Neural cell (in vitro differentiated cells): ENCODE measurements at regions not wholly inside any gene's neighbourhood (a gene's known extent, or its start where the extent isn't known, plus 50 kb on each side); places are given as distances from the start of the nearest gene placed in this dataset.

Source experiments
- EZH2 ChIP-seq: fragments of 200-600, 300-800 bp; shearing (Covaris generic), sonication (generic); IDR thresholded peaks from 2 replicates; pipeline ENCODE4 v1.6.1; 2014; ENCODE audit warnings: antibody characterized with exemption, low read length, borderline replicate concordance, mild to moderate bottlenecking; ENCODE audit not compliant: insufficient read depth, poor library complexity, severe bottlenecking
- MXI1 ChIP-seq: fragments of 450-650 bp; conservative IDR thresholded peaks from 2 replicates; pipeline ENCODE4 v1.6.1; 2014; ENCODE audit warnings: antibody characterized with exemption, mild to moderate bottlenecking; ENCODE audit not compliant: poor library complexity, severe bottlenecking
- POLR2AphosphoS5 ChIP-seq: IDR thresholded peaks from 2 replicates; pipeline ENCODE4 v1.6.1; 2012
- TF ChIP-seq, protein P1 (sequence below): fragments of 450-650 bp; IDR thresholded peaks from 2 replicates; pipeline ENCODE4 v1.5.1; 2014; ENCODE audit warnings: antibody characterized with exemption, mild to moderate bottlenecking, moderate library complexity; ENCODE audit not compliant: poor library complexity, severe bottlenecking

DNA sequence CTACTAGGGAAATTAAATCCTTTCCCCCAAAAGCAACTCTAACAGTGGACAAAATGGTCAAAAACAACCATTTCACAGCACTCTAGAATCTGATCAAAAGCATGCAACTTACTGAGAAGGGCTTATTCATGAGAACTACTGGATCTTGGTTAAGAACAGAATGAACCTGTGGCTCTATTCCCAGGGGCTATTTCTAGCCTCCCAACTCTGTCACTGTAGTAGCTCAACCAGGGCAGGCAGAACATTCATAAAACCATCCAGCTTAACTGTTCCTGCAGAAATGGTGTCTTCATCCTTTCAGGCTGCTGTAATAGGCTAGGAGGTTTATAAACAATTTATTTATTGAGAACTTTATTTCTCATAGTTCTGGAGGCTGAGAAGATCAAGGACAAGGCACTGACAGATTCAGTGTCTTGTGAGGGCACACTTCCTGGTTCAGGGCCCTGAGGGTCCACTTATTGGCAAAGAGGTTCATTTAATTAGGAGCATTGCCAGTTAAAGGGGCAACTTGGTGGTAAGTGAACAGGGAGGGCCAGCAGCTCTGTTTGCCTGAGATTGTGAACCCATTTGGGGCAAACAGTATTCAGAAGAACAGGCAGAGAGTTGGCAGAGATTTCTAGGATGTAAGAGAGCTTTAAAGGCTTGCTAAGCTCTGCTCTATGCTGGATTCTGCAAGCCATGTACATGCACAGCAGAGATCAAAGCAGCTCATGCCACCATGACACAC is 238.5 kb upstream of the FBXL7 start:
- TF ChIP-seq, protein P1, sequence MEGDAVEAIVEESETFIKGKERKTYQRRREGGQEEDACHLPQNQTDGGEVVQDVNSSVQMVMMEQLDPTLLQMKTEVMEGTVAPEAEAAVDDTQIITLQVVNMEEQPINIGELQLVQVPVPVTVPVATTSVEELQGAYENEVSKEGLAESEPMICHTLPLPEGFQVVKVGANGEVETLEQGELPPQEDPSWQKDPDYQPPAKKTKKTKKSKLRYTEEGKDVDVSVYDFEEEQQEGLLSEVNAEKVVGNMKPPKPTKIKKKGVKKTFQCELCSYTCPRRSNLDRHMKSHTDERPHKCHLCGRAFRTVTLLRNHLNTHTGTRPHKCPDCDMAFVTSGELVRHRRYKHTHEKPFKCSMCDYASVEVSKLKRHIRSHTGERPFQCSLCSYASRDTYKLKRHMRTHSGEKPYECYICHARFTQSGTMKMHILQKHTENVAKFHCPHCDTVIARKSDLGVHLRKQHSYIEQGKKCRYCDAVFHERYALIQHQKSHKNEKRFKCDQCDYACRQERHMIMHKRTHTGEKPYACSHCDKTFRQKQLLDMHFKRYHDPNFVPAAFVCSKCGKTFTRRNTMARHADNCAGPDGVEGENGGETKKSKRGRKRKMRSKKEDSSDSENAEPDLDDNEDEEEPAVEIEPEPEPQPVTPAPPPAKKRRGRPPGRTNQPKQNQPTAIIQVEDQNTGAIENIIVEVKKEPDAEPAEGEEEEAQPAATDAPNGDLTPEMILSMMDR = no peak
- no peak for TF ChIP-seq EZH2
- no peak for TF ChIP-seq MXI1
- no peak for TF ChIP-seq POLR2AphosphoS5
